ENCODE measurements at regions not wholly inside any gene's neighbourhood (a gene's known extent, or its start where the extent isn't known, plus 50 kb on each side); places are given as distances from the start of the nearest gene placed in this dataset.

DNA sequence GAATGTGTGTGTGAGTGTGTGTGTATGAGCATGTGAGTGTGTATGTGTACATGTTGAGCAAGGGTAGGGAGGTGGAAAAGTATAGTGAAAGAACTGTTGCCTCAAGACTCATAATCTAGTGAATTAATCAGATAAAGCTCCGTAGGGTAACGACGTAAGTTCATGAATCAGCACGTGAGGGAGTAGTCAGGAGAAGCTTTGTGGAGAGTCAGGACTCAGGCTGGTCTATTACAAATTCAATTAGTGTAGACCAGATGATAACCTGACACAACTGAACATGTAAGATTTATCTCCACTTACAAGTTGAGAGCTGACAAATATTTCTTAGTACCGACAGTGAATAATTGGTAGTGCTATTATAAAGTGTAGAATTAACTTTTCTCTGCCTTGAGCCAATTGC is 194.5 kb downstream of the RAD51AP2 start:
- no peaks in the 10 kb centered on the region for H3K4me1 Mint-ChIP-seq (ENCODE audit: unreplicated experiment)
- no peaks in the 10 kb centered on the region for H3K36me3 Mint-ChIP-seq (ENCODE audit: unreplicated experiment)
- TF ChIP-seq, protein P1, sequence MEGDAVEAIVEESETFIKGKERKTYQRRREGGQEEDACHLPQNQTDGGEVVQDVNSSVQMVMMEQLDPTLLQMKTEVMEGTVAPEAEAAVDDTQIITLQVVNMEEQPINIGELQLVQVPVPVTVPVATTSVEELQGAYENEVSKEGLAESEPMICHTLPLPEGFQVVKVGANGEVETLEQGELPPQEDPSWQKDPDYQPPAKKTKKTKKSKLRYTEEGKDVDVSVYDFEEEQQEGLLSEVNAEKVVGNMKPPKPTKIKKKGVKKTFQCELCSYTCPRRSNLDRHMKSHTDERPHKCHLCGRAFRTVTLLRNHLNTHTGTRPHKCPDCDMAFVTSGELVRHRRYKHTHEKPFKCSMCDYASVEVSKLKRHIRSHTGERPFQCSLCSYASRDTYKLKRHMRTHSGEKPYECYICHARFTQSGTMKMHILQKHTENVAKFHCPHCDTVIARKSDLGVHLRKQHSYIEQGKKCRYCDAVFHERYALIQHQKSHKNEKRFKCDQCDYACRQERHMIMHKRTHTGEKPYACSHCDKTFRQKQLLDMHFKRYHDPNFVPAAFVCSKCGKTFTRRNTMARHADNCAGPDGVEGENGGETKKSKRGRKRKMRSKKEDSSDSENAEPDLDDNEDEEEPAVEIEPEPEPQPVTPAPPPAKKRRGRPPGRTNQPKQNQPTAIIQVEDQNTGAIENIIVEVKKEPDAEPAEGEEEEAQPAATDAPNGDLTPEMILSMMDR (IDR thresholded peaks at IDR 0.05) = no peak
- no peak overlapping the region for H3K4me3 Mint-ChIP-seq (ENCODE audit: unreplicated experiment)
- no peaks in the 10 kb centered on the region for H3K27me3 Mint-ChIP-seq (ENCODE audit: unreplicated experiment)
- peaks cover 3% of the 10 kb centered on the region for H3K9me3 Mint-ChIP-seq (ENCODE audit: unreplicated experiment)
- no peak overlapping the region for H3K27ac Mint-ChIP-seq (ENCODE audit: unreplicated experiment)
- DNase-seq (ENCODE audit: extremely low spot score, unreplicated experiment) = no peak

DNA sequence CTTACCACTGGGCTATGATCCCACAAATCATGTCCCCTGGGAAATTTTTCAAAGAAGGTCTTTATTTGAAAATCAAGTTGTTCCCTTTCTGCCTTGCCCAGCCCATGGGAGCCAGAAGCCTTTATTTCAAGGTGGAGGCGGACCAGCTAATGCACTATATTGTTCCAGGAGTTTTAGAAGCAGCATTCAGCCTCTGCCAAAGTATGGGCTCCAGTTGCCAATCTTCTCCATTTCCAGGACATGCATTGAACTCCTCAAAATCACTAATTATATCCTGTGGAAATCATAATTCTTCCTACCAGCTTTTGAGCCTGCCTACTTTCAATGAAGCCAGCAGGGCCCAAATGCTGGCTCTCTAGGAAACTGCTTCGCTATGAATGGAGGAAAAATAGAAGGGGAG is 195.8 kb downstream of the RAD51AP2 start:
- TF ChIP-seq, protein P1 (IDR thresholded peaks at IDR 0.05) = no peak
- Mint-ChIP-seq H3K4me3 (ENCODE audit: unreplicated experiment) (no peak overlapping the region), H3K27me3 (ENCODE audit: unreplicated experiment) (no peaks in the 10 kb centered on the region), H3K27ac (ENCODE audit: unreplicated experiment) (no peak overlapping the region), H3K36me3 (ENCODE audit: unreplicated experiment) (no peaks in the 10 kb centered on the region), H3K9me3 (ENCODE audit: unreplicated experiment) (peaks cover 3% of the 10 kb centered on the region), H3K4me1 (ENCODE audit: unreplicated experiment) (no peaks in the 10 kb centered on the region)
- DNase-seq (ENCODE audit: extremely low spot score, unreplicated experiment) = no peak

DNA sequence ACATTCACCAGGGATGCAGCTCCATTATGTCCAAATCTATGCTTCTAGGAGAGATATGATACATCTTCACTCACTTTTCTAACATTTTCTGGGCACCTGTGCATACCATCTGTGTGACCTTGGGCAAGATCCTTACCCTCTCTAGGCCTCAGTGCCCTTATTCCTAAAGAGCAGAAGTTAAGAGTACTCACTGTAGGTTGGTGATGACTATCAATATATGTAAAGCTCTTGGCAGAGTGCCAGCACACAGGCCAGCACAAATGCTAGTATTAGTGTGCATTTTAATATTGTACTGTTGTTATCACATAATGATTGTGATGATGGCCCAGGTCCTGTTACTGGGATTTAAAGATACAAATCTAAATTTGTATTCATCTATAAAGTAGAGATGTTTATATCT is 199.2 kb downstream of the RAD51AP2 start:
- no peak overlapping the region for H3K4me3 Mint-ChIP-seq (ENCODE audit: unreplicated experiment)
- no peaks in the 10 kb centered on the region for H3K36me3 Mint-ChIP-seq (ENCODE audit: unreplicated experiment)
- H3K27me3 Mint-ChIP-seq (ENCODE audit: unreplicated experiment) = no peaks in the 10 kb centered on the region
- H3K27ac Mint-ChIP-seq (ENCODE audit: unreplicated experiment) = no peak overlapping the region
- H3K9me3 Mint-ChIP-seq (ENCODE audit: unreplicated experiment) = no peaks in the 10 kb centered on the region
- TF ChIP-seq, protein P1 (IDR thresholded peaks at IDR 0.05) = no peak
- H3K4me1 Mint-ChIP-seq (ENCODE audit: unreplicated experiment) = no peaks in the 10 kb centered on the region
- DNase-seq (ENCODE audit: extremely low spot score, unreplicated experiment) = no peak

DNA sequence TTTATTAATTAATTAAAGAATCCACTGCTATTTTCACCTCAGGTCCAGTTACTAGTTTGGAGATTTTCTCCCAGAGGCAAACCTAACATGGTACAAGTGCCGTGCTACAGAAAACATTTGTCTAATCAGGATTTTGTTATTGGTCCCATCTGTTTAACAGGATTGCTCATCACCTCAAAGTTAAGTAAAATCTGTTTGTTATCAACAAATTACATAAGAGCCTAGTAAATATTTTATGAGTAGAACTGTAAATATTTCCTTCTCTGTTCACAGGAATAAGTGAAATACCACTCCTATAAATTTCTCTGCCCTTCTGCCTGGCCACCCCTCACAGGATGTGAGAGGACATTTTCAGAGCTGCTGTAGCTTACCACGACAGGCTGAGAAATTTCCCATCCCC is 200.2 kb downstream of the RAD51AP2 start:
- TF ChIP-seq, protein P1 (IDR thresholded peaks at IDR 0.05) = no peak

DNA sequence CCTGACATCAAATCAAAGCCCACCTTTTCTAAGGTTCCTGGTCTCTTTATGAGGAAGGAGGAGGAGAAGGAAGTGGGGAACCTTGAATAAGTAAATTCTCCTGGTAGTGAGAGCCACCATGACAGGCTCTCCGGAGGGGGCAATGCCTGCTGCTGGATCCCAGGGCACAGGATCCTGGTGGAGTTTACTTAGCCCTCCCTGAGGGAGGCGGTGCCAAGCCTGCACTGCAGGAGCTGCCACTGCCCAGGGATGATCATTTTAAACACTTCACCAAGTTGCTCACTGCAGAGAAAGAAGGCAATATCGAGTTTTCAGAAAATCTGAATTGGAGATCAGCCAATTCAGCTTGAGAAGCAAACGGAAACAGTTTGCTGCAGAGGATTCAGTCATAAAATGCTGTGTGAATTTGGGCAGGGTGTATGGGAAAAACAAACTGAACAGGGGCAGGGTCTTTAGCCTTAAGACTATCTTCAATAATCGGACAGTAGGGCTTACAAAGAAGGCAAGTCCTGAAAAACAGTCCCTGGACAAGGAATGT is 200.7 kb downstream of the RAD51AP2 start:
- no peak for DNase-seq (ENCODE audit: extremely low spot score, unreplicated experiment)
- H3K9me3 Mint-ChIP-seq (ENCODE audit: unreplicated experiment) = no peaks in the 10 kb centered on the region
- TF ChIP-seq, protein P1 (IDR thresholded peaks at IDR 0.05) = no peak
- H3K36me3 Mint-ChIP-seq (ENCODE audit: unreplicated experiment) = no peaks in the 10 kb centered on the region
- H3K27ac Mint-ChIP-seq (ENCODE audit: unreplicated experiment) = no peak overlapping the region
- no peaks in the 10 kb centered on the region for H3K4me1 Mint-ChIP-seq (ENCODE audit: unreplicated experiment)
- no peak overlapping the region for H3K4me3 Mint-ChIP-seq (ENCODE audit: unreplicated experiment)
- H3K27me3 Mint-ChIP-seq (ENCODE audit: unreplicated experiment) = no peaks in the 10 kb centered on the region

More for the DNA sequence above, 200.2 kb downstream of the RAD51AP2 start:
- Mint-ChIP-seq H3K9me3 (ENCODE audit: unreplicated experiment) (no peaks in the 10 kb centered on the region), H3K4me3 (ENCODE audit: unreplicated experiment) (no peak overlapping the region), H3K27me3 (ENCODE audit: unreplicated experiment) (no peaks in the 10 kb centered on the region), H3K4me1 (ENCODE audit: unreplicated experiment) (no peaks in the 10 kb centered on the region), H3K36me3 (ENCODE audit: unreplicated experiment) (no peaks in the 10 kb centered on the region), H3K27ac (ENCODE audit: unreplicated experiment) (no peak overlapping the region)
- no peak for DNase-seq (ENCODE audit: extremely low spot score, unreplicated experiment)

Data from osteocyte (in vitro differentiated cells).